Retinal pigment epithelial cell (primary cell): ENCODE measurements at regions not wholly inside any gene's neighbourhood (a gene's known extent, or its start where the extent isn't known, plus 50 kb on each side); places are given as distances from the start of the nearest gene placed in this dataset.

ENCODE experiments used
- DNase-seq: peaks from one replicate; pipeline ENCODE4 v3.0.0-alpha.2; 2010; ENCODE audit warnings: low read depth
- H3K4me3 ChIP-seq: 2 replicates; pipeline ENCODE4 v1.5.1; 2011; ENCODE audit warnings: mild to moderate bottlenecking, low read length, control low read depth, moderate library complexity
- TF ChIP-seq, protein P1 (sequence below): conservative IDR thresholded peaks from 2 replicates; pipeline ENCODE4 v1.5.1; 2011; ENCODE audit warnings: low read depth, low read length, control low read depth, inconsistent platforms

GRCh38 chr2:238726670-238727584, 121.0 kb upstream of the TWIST2 start:
- no peak overlapping the region for H3K4me3 ChIP-seq
- TF ChIP-seq, protein P1, sequence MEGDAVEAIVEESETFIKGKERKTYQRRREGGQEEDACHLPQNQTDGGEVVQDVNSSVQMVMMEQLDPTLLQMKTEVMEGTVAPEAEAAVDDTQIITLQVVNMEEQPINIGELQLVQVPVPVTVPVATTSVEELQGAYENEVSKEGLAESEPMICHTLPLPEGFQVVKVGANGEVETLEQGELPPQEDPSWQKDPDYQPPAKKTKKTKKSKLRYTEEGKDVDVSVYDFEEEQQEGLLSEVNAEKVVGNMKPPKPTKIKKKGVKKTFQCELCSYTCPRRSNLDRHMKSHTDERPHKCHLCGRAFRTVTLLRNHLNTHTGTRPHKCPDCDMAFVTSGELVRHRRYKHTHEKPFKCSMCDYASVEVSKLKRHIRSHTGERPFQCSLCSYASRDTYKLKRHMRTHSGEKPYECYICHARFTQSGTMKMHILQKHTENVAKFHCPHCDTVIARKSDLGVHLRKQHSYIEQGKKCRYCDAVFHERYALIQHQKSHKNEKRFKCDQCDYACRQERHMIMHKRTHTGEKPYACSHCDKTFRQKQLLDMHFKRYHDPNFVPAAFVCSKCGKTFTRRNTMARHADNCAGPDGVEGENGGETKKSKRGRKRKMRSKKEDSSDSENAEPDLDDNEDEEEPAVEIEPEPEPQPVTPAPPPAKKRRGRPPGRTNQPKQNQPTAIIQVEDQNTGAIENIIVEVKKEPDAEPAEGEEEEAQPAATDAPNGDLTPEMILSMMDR, result no peak
- DNase-seq, result no peak

DNA sequence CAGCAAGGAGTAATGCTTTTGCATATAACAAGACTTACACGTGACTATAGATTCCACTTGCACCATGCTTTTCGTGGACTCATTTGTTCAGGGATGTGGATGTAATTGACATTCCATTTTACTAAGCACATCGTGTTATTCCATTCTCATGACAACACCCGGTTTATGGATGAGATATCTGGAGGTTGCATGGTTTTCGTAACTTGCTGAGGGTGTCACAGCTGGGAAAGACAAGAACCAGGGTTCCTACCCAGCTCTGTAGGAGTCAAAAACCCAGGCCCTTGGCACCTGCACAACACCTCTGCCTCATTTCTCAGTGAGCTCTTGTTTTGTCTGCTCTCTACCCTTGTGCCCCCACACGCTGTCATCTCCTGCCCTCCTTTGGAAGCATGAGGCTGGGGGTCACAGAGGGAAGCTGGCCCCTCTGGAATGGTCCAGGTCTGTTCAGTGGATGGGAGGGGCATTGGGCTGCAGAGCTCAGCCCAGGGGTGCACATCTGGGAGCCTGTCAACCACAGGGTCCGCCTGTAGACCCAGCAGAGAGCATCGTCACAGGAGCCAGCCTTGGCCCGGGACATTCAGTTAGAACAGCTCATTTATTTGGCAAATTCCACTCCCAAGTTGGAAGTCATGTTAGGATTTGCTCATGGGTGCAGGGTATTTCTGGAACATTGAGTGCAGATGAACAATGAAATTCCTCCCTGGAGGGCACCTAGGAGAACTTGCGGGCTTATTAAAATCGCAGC, 120.1 kb upstream of the TWIST2 start:
- no peak for DNase-seq
- H3K4me3 ChIP-seq, result no peak overlapping the region
- TF ChIP-seq, protein P1, result no peak

GRCh38 chr2:238728330-238729260, 119.3 kb upstream of the TWIST2 start:
- H3K4me3 ChIP-seq, result no peak overlapping the region
- TF ChIP-seq, protein P1, result no peak
- DNase-seq, result no peak

- no peak for DNase-seq
- no peak overlapping the region for H3K4me3 ChIP-seq
Measured at GRCh38 chr2:238729261-238729935, 118.5 kb upstream of the TWIST2 start.

GRCh38 chr2:238730001-238730669, 117.8 kb upstream of the TWIST2 start:
- no peak overlapping the region for H3K4me3 ChIP-seq
- TF ChIP-seq, protein P1, result no peak
- DNase-seq, result no peak

More at GRCh38 chr2:238729261-238729935, 118.5 kb upstream of the TWIST2 start:
- TF ChIP-seq, protein P1, result no peak

- no peak for DNase-seq
- TF ChIP-seq, protein P1, result no peak
- no peak overlapping the region for H3K4me3 ChIP-seq
Measured at GRCh38 chr2:238730881-238731280, 117.0 kb upstream of the TWIST2 start.
